ENCODE measurements at regions not wholly inside any gene's neighbourhood (a gene's known extent, or its start where the extent isn't known, plus 50 kb on each side); places are given as distances from the start of the nearest gene placed in this dataset.
"Not testable (repeated sequence)": the region's sequence is repeated elsewhere in the genome, so short reads cannot be mapped to it uniquely, and the experiment has no call there.

DNA sequence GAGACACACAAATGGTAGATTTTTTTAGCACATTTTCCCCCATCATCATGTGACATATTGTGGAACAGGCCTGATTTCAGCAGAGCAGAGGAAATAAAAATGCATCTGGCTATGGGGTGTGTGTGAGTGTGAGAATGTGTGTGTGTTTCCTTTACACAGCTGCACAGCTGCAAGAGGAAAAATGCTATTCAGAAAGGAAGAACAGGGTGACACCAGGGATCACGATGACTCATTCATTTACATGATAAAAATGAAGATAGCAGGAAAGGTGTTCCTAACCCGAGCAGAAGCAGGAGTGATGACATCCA lies 469.5 kb upstream of the TSHZ3 start:
- DNase-seq: no peak

GRCh38 chr19:31819837-31820236 lies 470.6 kb upstream of the TSHZ3 start:
- no peak for DNase-seq

DNA sequence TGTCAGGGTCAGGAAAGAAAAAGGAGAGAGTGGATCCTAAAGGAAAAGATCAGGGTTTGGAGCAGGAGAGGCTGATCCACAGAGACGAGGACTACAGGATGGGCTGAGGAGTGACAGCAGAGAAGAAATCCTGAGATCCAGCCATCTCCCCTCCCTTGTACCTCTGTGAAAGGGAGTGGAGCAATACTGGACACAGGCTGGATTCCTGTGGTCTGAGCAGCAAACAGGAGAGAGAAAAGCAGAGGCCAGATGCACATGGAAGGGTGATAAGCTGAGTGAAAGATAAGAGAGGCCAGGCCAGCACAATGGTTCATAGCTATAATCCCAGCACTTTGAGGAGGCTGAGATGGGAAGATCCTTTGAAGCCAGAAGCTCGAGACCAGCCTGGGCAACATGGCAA lies 472.1 kb upstream of the TSHZ3 start:
- no peak for DNase-seq

DNA sequence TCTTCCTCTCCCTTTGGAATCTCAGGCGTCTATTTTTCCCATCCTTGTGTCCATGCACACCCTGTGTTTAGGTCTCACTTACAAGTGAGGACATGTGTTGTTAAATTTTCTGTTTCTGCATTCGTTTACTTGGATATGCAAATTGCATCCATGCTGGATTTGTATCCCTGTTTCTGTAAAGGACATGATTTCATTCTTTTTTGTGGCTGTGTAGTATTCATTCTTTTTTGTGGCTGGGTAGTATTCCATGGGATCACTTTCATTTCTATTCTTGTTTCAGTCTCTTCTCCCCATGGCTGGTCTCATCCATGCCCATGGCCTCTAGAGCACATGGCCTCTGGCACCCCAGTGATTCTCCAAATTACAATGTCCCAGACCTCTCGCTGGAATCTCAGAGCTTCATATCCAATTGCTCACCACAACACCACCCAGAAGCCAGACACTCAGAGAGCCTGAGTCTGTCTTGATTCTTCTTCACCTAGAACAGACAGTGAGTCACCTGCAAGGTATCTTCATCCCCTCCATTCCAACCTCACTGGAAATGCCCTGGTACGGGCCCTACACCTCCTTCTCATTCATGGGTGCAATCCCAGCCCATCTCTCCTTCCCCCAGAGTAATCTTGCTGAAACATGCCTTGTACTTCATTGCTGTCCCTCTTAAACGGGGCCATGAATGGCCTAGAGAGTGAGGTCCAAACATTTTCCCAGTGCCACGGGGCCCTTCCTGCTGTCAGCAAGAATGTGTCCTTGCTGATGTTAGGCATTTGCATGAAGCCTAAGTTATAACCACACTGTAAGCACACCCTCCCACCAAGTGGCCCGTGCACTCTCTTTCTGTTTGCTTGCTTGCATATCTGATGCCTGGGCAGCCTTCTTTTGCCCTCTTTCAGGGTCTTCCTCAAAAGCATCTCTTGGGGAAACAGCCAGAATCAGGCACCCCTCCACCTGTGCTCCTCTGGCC lies 476.2 kb upstream of the TSHZ3 start:
- DNase-seq: no peak

DNA sequence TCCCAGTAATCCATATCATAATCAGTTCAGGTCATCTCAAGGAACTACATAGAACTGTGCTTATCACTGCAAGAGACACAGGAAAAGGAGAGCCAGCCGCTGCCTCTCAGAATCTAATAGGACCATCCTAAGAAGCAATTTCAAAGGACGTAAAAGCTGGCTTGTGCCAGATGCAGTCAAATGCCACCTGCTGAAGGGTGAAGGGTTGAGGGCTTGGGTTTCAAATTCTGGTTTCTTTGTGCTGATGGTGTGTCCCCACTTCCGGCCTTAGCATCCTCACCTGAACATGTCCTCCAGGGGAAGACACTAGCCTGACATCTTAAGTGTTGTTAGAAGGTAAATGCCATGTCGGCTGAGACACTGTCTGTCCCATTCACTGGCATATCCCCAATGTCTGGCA lies 477.1 kb upstream of the TSHZ3 start:
- no peak for DNase-seq

DNA sequence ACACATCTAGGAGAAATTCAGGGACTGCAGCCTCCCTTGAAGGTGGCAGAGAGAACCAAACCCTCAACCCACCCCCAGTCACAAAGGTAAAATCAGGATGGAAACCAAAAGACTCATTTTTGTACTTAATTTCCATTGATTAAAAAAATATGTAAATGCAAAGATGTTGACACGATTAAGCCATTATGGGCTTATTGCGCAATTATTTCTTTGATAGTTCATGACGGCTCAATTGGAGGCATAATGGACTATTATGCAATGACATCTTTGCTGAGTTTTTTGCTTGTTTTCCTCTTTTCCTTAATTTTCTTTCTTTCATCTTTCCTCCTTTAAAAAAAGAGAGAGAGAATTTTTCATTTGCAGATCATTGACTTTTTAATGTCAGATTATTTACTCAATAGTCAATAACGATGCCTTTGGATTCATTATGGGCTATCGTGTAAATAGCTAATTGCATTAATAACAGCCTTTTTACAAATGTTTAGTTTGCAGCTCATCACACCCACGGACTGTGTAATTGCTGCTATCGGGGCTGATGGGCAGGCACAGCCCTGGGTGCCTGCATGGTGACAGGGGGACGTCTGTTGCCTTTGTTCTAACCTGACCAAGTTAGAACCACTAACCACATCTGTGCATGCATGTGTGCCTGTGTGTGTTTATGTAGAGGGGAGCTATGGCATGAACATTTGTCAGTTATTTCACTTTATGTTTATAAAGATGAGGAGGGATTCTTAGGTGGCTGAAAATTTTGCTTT lies 482.4 kb upstream of the TSHZ3 start:
- no peak for DNase-seq

- DNase-seq: no peak
These were observed 482.9 kb upstream of the TSHZ3 start for GRCh38 chr19:31832176-31832548.

- no peak for DNase-seq
These were observed 484.8 kb upstream of the TSHZ3 start for GRCh38 chr19:31834070-31834469.

- DNase-seq: no peak
These were observed 489.1 kb upstream of the TSHZ3 start for GRCh38 chr19:31838163-31838815.

GRCh38 chr19:31840371-31840770 lies 491.1 kb upstream of the TSHZ3 start:
- DNase-seq: no peak

DNA sequence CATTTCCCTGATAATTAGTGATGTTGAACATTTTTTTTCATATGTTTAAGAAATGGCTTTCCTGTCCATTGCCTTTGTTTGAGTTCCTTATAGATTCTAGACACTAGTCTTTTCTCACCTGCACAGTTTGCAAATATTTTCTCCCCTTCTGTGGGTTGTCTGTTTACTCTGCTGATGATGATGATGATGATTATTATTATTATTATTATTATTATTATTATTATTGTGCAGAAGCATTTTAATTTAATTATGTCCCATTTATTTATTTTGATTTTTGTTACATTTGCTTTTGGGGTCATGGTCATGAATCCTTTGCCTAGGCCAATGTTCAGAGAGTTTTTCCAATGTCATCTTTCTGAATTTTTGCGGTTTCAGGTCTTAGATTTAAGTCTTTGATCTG lies 492.5 kb upstream of the TSHZ3 start:
- DNase-seq: no peak

DNA sequence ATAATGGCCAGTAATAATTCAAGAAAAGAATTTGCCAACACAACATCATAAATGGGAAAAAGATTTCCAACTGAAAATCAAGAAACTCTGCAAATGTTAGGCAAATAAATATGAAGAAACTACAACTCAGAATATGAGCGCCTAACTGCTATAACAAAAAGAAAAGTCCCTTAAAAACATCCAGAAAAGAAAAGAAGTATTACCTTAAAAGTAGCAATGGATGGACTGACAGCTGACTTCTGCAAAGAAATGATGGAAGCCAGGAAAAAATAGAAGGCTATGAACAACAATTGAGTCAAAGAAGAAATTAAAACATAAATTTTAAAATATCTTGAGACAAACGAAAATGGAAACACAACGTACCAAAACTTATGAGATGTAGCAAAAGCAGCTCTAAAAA lies 482.3 kb upstream of the ZNF507 start:
- no peak for DNase-seq

DNA sequence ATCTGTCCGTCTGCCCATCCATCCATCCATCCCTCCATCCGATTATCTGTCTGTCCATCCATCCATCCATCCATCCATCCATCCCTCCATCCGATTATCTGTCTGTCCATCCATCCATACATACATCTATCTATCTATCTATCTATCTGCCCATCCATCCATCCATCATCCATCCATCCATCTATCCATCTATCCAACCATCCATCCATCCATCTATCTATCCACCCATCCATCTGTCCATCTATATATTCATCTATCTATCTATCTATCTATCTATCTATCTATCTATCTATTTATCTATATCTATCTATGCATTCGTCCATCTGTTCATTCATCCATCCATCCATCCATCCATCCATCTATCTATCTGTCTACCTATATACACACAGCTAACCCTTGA lies 471.1 kb upstream of the ZNF507 start:
- DNase-seq: no peak

DNA sequence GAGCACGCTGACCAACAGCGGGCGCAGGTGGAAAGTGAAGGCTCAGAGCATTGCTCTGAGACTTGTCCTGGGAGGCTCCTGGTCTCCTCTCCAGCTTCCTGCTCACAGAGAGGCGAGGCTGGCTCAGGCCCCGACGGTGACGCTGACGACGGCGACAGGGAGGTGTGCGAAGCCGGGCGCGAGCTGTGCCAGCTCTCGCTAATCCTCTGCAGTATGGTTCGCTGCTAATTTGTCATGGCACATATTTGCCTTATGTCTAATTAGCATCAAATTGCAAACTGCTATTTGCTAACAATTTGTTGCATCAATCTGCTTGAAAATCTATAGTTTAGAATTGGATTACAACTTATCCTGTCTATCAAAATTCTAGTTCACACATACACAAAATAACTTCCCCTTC lies 469.8 kb upstream of the ZNF507 start:
- DNase-seq: no peak

- DNase-seq: no peak
These were observed 465.1 kb upstream of the ZNF507 start for GRCh38 chr19:31880283-31880682.

DNA sequence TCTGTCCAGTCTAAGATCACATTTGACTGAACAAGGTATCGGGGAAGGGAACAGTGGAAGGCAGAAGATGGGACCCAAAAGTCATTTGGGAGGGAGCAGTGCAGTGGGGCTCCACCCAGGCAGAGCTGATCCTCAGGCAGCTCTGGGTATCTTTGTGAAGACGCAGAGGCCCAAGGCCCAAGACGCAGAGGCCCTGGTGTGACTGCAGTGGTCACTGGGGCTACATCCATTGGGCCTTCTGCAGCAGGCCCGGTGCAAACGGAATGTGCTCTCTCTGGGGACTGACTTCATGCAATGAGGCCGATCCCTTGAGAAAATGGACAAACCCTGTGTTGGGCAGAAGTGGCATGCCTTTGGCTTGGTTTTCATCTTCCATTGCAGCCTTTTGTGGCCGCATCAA lies 463.4 kb upstream of the ZNF507 start:
- no peak for DNase-seq

- DNase-seq: no peak
These were observed 462.7 kb upstream of the ZNF507 start for GRCh38 chr19:31882709-31883108.

DNA sequence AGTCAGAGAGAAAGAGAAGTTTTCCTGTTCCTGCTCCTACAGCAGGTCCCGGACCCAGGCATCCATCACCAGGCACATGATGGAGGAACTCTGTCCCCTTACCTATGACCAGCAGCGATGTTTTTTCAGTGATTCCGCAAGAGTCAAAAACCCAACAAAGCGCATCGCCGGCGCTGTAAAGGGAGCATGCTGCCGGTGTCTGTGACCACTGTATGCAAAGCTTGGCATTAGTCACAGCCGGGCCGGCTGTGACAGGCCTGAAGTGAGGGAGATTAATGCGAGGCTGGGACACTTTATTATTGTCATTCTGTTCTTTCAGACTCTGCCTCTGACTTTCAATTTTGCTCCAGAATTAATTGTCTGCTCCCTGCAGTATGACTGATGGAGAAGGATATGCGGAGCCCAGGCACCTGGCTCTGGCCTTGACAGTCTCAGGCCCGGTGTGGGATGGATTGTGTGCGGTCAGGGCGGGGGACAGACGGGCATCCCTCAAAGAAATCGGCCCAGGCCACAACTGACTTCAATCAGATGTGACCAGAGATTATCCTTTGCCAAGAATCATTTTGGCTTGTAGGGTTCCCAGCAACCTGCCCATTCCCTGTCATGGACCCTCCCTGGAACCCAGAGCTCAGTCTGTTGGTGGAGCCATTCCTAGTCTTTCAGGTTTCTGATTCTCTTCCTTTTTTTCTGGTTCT lies 462.0 kb upstream of the ZNF507 start:
- DNase-seq: no peak

GRCh38 chr19:31885280-31885853 lies 460.0 kb upstream of the ZNF507 start:
- DNase-seq: no peak

- no peak for DNase-seq
These were observed 455.2 kb upstream of the ZNF507 start for GRCh38 chr19:31890230-31890629.

DNA sequence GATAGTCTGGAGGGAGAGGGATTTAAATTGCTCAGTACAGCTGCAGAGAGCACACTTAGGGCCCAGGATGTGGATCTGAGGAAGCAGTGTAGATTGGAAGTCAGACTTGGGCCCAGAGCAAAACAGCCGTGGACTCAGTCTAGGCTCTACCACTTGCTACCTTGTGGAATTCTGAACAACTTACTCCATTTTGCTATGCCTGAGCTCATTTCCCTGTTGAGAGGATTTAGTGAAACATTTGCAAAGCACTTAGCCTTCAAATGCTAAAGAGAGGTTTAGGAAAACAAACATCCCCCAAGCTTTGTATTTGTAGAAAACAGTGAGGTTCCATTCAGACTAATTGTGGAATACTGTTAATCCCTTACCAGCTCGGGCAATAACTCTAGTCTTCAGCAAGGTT lies 453.4 kb upstream of the ZNF507 start:
- DNase-seq: no peak

GRCh38 chr19:31893491-31893890 lies 451.9 kb upstream of the ZNF507 start:
- DNase-seq: not testable (repeated sequence)

GRCh38 chr19:31894451-31894850 lies 451.0 kb upstream of the ZNF507 start:
- DNase-seq: no peak

Data from suppressor macrophage treated with lipopolysaccharide for 4 hours (primary cell).